Loucy (cell line): ENCODE measurements at regions not wholly inside any gene's neighbourhood (a gene's known extent, or its start where the extent isn't known, plus 50 kb on each side); places are given as distances from the start of the nearest gene placed in this dataset.
"Not testable (repeated sequence)": the region's sequence is repeated elsewhere in the genome, so short reads cannot be mapped to it uniquely, and the experiment has no call there.

Experiments used
- H2AFZ ChIP-seq: fragments of 200-600 bp; sonication (generic); 2 replicates; pipeline ENCODE4 v1.6.0; 2016; ENCODE audit warnings: antibody characterized with exemption, mild to moderate bottlenecking, low read length, moderate library complexity
- H3F3A ChIP-seq: fragments of 200-600 bp; 2 replicates; pipeline ENCODE4 v1.6.0; 2016; ENCODE audit warnings: antibody characterized with exemption, low read depth, mild to moderate bottlenecking
- H3K27me3 ChIP-seq: fragments of 200-600 bp; sonication (generic); 2 replicates; pipeline ENCODE4 v1.6.1; 2014; ENCODE audit warnings: low read length, mild to moderate bottlenecking; ENCODE audit not compliant: insufficient read depth, poor library complexity, severe bottlenecking
- H3K36me3 ChIP-seq: fragments of 200-600 bp; sonication (generic); 2 replicates; pipeline ENCODE4 v1.6.1; 2016; ENCODE audit warnings: low read length; ENCODE audit not compliant: insufficient read depth
- H3K4me1 ChIP-seq: fragments of 200-600 bp; sonication (generic); 2 replicates; pipeline ENCODE4 v1.5.1; 2014; ENCODE audit warnings: low read length, mild to moderate bottlenecking; ENCODE audit not compliant: insufficient read depth, poor library complexity, severe bottlenecking
- H3K4me2 ChIP-seq: fragments of 200-600 bp; sonication (generic); 2 replicates; pipeline ENCODE4 v1.6.0; 2014; ENCODE audit warnings: antibody characterized with exemption, low read length, low read depth, mild to moderate bottlenecking; ENCODE audit not compliant: poor library complexity, severe bottlenecking
- H3K4me3 ChIP-seq: fragments of 200-600 bp; sonication (generic); 2 replicates; pipeline ENCODE4 v1.5.1; 2014; ENCODE audit warnings: low read length, mild to moderate bottlenecking, mixed read lengths; ENCODE audit not compliant: poor library complexity, severe bottlenecking
- H3K79me2 ChIP-seq: fragments of 200-600 bp; sonication (generic); 2 replicates; pipeline ENCODE4 v1.6.1; 2014; ENCODE audit warnings: low read length; ENCODE audit not compliant: insufficient read depth
- H3K9ac ChIP-seq: fragments of 200-600 bp; sonication (generic); 2 replicates; pipeline ENCODE4 v1.6.0; 2014; ENCODE audit warnings: mild to moderate bottlenecking, low read depth, low read length, moderate library complexity; ENCODE audit not compliant: poor library complexity, severe bottlenecking
- H3K9me2 ChIP-seq: fragments of 200-600 bp; sonication (generic); replicated peaks from 2 replicates; pipeline ENCODE4 v1.6.1; 2016; ENCODE audit warnings: low read depth, low read length, mixed read lengths
- H3K9me3 ChIP-seq: fragments of 200-600 bp; sonication (generic); 2 replicates; pipeline ENCODE4 v1.6.1; 2014; ENCODE audit warnings: mild to moderate bottlenecking, antibody characterized with exemption, low read length, low read depth; ENCODE audit not compliant: insufficient read depth
- H4K20me1 ChIP-seq: fragments of 200-600 bp; sonication (generic); 2 replicates; pipeline ENCODE4 v1.6.0; 2014; ENCODE audit warnings: antibody characterized with exemption, low read length, mild to moderate bottlenecking; ENCODE audit not compliant: insufficient read depth, poor library complexity, severe bottlenecking
- CTCF ChIP-seq: fragments of 200-600 bp; sonication (generic); conservative IDR thresholded peaks from 2 replicates; pipeline ENCODE4 v1.5.1; 2014; ENCODE audit warnings: mild to moderate bottlenecking, antibody characterized with exemption, low read length
- EZH2phosphoT487 ChIP-seq: fragments of 200-600 bp; IDR thresholded peaks from 2 replicates; pipeline ENCODE4 v1.6.1; 2018; ENCODE audit warnings: antibody characterized with exemption, mild to moderate bottlenecking, moderate library complexity, borderline replicate concordance

- H3F3A ChIP-seq, H3K9ac ChIP-seq, H3K9me2 ChIP-seq: not testable (repeated sequence)
These were observed 52.4 kb upstream of the EHHADH start for GRCh38 chr3:185306286-185306685.

GRCh38 chr3:185306847-185307246, 53.0 kb upstream of the EHHADH start:
- H3K4me2 ChIP-seq = no peak overlapping the region
- no peaks in the 10 kb centered on the region for H3K4me1 ChIP-seq
- no peaks in the 10 kb centered on the region for H4K20me1 ChIP-seq
- no peak overlapping the region for H2AFZ ChIP-seq
- 0 out of 2 replicates have a peak, but pooled peaks cover 5% of the 10 kb centered on the region for H3K9me3 ChIP-seq
- no peaks in the 10 kb centered on the region for H3F3A ChIP-seq
- no peak overlapping the region for H3K9ac ChIP-seq
- H3K36me3 ChIP-seq = no peaks in the 10 kb centered on the region
- H3K9me2 ChIP-seq = no peaks in the 10 kb centered on the region
- H3K79me2 ChIP-seq = no peaks in the 10 kb centered on the region
- no peaks in the 10 kb centered on the region for H3K27me3 ChIP-seq
- no peak overlapping the region for H3K4me3 ChIP-seq
- TF ChIP-seq CTCF = no peak
- TF ChIP-seq EZH2phosphoT487 = no peak

More at GRCh38 chr3:185306286-185306685, 52.4 kb upstream of the EHHADH start:
- H3K4me1 ChIP-seq, H4K20me1 ChIP-seq, H2AFZ ChIP-seq, H3K4me3 ChIP-seq, H3K36me3 ChIP-seq, H3K27me3 ChIP-seq, H3K4me2 ChIP-seq, H3K79me2 ChIP-seq, H3K9me3 ChIP-seq: not testable (repeated sequence)

DNA sequence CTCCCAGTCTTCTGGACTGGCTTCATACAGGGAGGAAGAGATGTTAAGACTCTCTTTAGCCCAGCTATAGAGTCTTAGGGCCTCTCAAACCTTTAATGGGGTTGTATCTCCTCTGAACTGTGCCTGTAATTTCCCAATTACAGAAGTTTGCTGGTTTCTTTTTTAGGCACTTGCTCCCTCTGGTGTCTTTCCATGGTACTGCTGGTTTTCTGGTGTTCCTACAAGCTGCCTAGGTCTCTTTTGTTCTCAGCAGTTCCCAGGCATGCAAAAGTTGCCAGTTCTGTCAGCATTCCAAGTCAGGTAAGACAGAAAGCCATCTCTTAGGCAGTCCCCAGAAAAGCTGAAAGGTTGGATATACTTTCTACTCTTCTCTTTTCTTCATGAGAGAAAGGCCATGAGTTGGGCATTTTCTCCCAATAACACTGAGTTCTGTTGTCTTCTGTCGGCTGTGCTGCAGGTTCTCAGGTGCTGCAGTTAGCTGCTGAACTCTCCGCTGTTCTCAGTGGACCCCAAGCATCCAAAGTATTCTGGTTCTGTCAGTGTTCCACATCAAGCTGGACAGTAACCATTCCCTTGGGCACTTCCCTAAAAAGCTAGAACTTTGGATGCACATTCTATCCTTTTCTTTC, 54.4 kb upstream of the EHHADH start:
- Histone ChIP-seq H4K20me1 (no peaks in the 10 kb centered on the region), H3K4me1 (no peaks in the 10 kb centered on the region), H3K4me2 (no peak overlapping the region), H3K9ac (no peak overlapping the region), H3K79me2 (no peaks in the 10 kb centered on the region), H3K27me3 (no peaks in the 10 kb centered on the region), H3K9me3 (0 out of 2 replicates have a peak, but pooled peaks cover 5% of the 10 kb centered on the region), H2AFZ (peak overlapping the region; percentile 56), H3F3A (no peaks in the 10 kb centered on the region), H3K9me2 (no peaks in the 10 kb centered on the region), H3K36me3 (no peaks in the 10 kb centered on the region), H3K4me3 (no peak overlapping the region)
- TF ChIP-seq EZH2phosphoT487 (no peak), CTCF (peak; percentile 84)

- Histone ChIP-seq H3F3A (no peaks in the 10 kb centered on the region), H3K9ac (no peak overlapping the region), H3K79me2 (no peaks in the 10 kb centered on the region), H3K9me2 (no peaks in the 10 kb centered on the region), H4K20me1 (no peaks in the 10 kb centered on the region), H3K4me3 (no peak overlapping the region), H3K4me2 (no peak overlapping the region), H3K4me1 (no peaks in the 10 kb centered on the region), H3K27me3 (no peaks in the 10 kb centered on the region), H3K9me3 (0 out of 2 replicates have a peak, but pooled peaks cover 5% of the 10 kb centered on the region), H3K36me3 (no peaks in the 10 kb centered on the region), H2AFZ (no peak overlapping the region)
- TF ChIP-seq CTCF (no peak), EZH2phosphoT487 (no peak)
These were observed 53.6 kb upstream of the MAP3K13 start for GRCh38 chr3:185309302-185309701.
